DND-41 (cell line): ENCODE measurements at regions not wholly inside any gene's neighbourhood (a gene's known extent, or its start where the extent isn't known, plus 50 kb on each side); places are given as distances from the start of the nearest gene placed in this dataset.

Source experiments
- EZH2 ChIP-seq: IDR thresholded peaks from 3 replicates; pipeline ENCODE4 v1.6.1; 2012; ENCODE audit warnings: borderline replicate concordance, low read depth, mild to moderate bottlenecking, moderate library complexity, low read length, inconsistent platforms; ENCODE audit not compliant: severe bottlenecking
- TF ChIP-seq, protein P1 (sequence below): IDR thresholded peaks from 2 replicates; pipeline ENCODE4 v1.5.1; 2012; ENCODE audit warnings: borderline replicate concordance, low read length, moderate library complexity, mild to moderate bottlenecking; ENCODE audit not compliant: poor library complexity, severe bottlenecking; ENCODE audit errors: extremely low read depth

DNA sequence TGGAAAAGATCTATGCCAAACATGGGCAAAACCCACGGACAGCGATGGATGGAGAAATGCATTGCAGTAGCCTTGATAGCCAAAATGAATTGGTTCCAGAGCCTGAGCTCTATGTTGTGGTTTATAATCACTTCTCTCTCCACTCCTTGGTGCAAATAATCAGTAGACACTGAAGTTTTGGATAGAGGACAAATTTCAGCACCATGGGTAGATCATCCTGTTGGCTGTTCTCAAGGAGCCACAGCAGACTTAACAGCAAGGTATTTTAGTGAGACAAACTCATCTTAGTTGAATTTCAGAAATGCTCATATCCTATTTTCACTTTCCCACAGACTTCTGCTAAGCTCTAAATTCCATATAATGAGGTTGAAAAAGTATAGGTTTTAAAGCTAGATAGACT lies 88.3 kb upstream of the CCL1 start:
- TF ChIP-seq, protein P1, sequence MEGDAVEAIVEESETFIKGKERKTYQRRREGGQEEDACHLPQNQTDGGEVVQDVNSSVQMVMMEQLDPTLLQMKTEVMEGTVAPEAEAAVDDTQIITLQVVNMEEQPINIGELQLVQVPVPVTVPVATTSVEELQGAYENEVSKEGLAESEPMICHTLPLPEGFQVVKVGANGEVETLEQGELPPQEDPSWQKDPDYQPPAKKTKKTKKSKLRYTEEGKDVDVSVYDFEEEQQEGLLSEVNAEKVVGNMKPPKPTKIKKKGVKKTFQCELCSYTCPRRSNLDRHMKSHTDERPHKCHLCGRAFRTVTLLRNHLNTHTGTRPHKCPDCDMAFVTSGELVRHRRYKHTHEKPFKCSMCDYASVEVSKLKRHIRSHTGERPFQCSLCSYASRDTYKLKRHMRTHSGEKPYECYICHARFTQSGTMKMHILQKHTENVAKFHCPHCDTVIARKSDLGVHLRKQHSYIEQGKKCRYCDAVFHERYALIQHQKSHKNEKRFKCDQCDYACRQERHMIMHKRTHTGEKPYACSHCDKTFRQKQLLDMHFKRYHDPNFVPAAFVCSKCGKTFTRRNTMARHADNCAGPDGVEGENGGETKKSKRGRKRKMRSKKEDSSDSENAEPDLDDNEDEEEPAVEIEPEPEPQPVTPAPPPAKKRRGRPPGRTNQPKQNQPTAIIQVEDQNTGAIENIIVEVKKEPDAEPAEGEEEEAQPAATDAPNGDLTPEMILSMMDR: no peak
- TF ChIP-seq EZH2: no peak
